ENCODE measurements at regions not wholly inside any gene's neighbourhood (a gene's known extent, or its start where the extent isn't known, plus 50 kb on each side); places are given as distances from the start of the nearest gene placed in this dataset.

GRCh38 chr7:70849580-70850235 is 282.2 kb upstream of the GALNT17 start:
- TF ChIP-seq EP300 (IDR thresholded peaks at IDR 0.05) (no peak), POLR2AphosphoS5 (IDR thresholded peaks at IDR 0.05) (no peak), CTCF (IDR thresholded peaks at IDR 0.05) (no peak)

All from upper lobe of left lung (tissue), 4 donors.